ENCODE measurements at regions not wholly inside any gene's neighbourhood (a gene's known extent, or its start where the extent isn't known, plus 50 kb on each side); places are given as distances from the start of the nearest gene placed in this dataset.

DNA sequence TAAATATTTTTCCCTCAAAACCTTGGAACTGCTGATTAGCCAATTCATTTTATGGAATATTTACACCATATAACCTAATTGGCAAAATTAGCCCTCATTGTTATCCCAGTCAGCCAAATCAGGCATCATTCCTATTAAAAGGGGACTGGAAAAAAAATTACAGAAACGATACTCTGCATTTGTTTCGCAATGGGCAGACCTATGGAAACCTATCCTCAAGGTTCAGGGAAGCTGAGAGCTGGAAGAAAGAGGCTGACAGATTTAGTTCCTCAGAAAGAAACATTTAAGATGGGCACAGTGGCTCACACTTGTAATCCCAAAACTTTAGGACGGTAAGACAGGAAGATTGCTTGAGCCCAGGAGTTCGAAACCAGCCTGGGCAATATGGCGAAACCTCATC, 85.6 kb upstream of the RPH3AL start:
- TF ChIP-seq CTCF (IDR thresholded peaks at IDR 0.05) (no peak), POLR2A (IDR thresholded peaks at IDR 0.05) (no peak), POLR2AphosphoS5 (IDR thresholded peaks at IDR 0.05) (no peak)
